ENCODE measurements at regions not wholly inside any gene's neighbourhood (a gene's known extent, or its start where the extent isn't known, plus 50 kb on each side); places are given as distances from the start of the nearest gene placed in this dataset.

DNA sequence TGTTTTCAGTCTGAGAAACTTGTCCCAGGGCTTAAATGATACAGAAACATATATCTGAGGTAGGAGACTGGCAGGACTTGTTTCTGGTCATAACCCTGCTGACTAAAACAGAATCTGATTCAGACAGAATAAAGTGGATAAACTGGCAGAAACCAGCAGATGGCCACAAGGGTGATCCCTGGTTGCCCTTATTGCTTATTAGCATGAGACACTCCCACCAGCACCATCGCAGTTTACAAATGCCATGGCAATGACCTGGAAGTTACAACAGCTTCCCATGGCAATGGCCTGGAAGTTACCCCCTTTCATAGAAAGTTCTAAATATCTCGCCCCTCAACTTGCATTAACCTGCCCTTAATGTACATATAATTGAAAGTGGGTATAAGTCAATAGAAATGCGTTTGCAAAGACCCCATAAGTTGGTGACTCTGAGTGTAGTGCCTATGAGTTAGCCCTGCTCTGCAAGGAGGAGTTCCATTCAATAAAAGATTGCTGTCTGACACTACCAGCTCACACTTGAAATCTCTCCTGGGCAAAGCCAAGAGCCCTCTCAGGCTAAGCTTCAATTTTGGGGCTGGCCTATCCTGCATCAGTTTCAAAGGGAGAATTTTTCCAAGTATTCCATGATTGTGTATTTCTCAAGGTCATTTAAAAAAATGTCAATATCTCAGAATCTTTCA is 52.9 kb upstream of the PAGE5 start:
- Histone ChIP-seq H2BK120ac (ENCODE audit: low read depth, low read length, poor library complexity, severe bottlenecking) (no peak overlapping the region), H2AK5ac (ENCODE audit: insufficient read length, low read length) (no peak overlapping the region), H2AFZ (ENCODE audit: low read length) (no peak overlapping the region), H3K9ac (ENCODE audit: extremely low read depth, insufficient read length, low read length) (no peak overlapping the region), H3K27me3 (ENCODE audit: insufficient read depth, low read length) (no peaks in the 10 kb centered on the region), H4K5ac (ENCODE audit: insufficient read length, low read depth, low read length) (no peak overlapping the region), H4K8ac (replicated peaks; ENCODE audit: insufficient read length, low read depth, low read length) (no peak overlapping the region), H3K14ac (ENCODE audit: insufficient read depth, low read length) (no peak overlapping the region), H3K27ac (ENCODE audit: insufficient read length, low read depth, low read length) (no peak overlapping the region), H3K9me3 (ENCODE audit: control insufficient read depth, low read depth, low read length) (peaks cover 35% of the 10 kb centered on the region), H2BK20ac (ENCODE audit: low read depth, low read length, poor library complexity, severe bottlenecking) (no peak overlapping the region), H4K20me1 (ENCODE audit: control insufficient read depth, insufficient read depth, insufficient read length) (no peaks in the 10 kb centered on the region), H3K23me2 (ENCODE audit: insufficient read length, low read depth, low read length, poor library complexity, severe bottlenecking) (no peaks in the 10 kb centered on the region), H3K4ac (ENCODE audit: low read depth, low read length) (no peak overlapping the region), H3K56ac (ENCODE audit: insufficient read length, low read depth, low read length) (no peak overlapping the region), H2BK5ac (ENCODE audit: insufficient read length, low read length) (no peak overlapping the region), H3K4me1 (ENCODE audit: insufficient read depth, low read length) (no peaks in the 10 kb centered on the region), H3K79me2 (ENCODE audit: insufficient read depth, low read length) (no peaks in the 10 kb centered on the region), H3K79me1 (ENCODE audit: insufficient read depth, low read depth, low read length, poor library complexity, severe bottlenecking) (no peaks in the 10 kb centered on the region), H3K23ac (ENCODE audit: insufficient read length, low read depth, low read length) (no peak overlapping the region), H3K4me2 (ENCODE audit: insufficient read depth, insufficient read length, low read length) (no peak overlapping the region), H2BK12ac (ENCODE audit: insufficient read length, low read depth, low read length) (no peak overlapping the region), H2BK15ac (ENCODE audit: low read depth, low read length) (no peak overlapping the region), H3K18ac (ENCODE audit: insufficient read length, low read depth, low read length) (no peak overlapping the region), H4K91ac (ENCODE audit: insufficient read length, low read depth, low read length) (no peak overlapping the region), H3T11ph (ENCODE audit: low read length) (no peak overlapping the region)
- no CpG with 5 or more reads among the region's 3 CpGs for WGBS (ENCODE audit: extremely low coverage, insufficient read length, low lambda C conversion rate)
- no peak for DNase-seq
- Mint-ChIP-seq H3K4me1 (no peaks in the 10 kb centered on the region), H3K36me3 (ENCODE audit: insufficient read depth in 1 of 3, low read depth in 3 of 3) (peaks cover 0 to 7% (median 5%) of the 10 kb centered on the region in 3 experiments; a peak in 4 of 7 replicates), H3K4me3 (no peak overlapping the region), H3K9me3 (peaks cover 85 to 87% of the 10 kb centered on the region in 2 experiments), H3K27me3 (ENCODE audit: low read depth) (no peaks in the 10 kb centered on the region; the same call in 1 of the 2 replicates), H3K27ac (no peak overlapping the region)
- TF ChIP-seq, protein P1, sequence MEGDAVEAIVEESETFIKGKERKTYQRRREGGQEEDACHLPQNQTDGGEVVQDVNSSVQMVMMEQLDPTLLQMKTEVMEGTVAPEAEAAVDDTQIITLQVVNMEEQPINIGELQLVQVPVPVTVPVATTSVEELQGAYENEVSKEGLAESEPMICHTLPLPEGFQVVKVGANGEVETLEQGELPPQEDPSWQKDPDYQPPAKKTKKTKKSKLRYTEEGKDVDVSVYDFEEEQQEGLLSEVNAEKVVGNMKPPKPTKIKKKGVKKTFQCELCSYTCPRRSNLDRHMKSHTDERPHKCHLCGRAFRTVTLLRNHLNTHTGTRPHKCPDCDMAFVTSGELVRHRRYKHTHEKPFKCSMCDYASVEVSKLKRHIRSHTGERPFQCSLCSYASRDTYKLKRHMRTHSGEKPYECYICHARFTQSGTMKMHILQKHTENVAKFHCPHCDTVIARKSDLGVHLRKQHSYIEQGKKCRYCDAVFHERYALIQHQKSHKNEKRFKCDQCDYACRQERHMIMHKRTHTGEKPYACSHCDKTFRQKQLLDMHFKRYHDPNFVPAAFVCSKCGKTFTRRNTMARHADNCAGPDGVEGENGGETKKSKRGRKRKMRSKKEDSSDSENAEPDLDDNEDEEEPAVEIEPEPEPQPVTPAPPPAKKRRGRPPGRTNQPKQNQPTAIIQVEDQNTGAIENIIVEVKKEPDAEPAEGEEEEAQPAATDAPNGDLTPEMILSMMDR (conservative IDR thresholded peaks at IDR 0.05) = no peak
